GM18873 (cell line): ENCODE measurements at regions not wholly inside any gene's neighbourhood (a gene's known extent, or its start where the extent isn't known, plus 50 kb on each side); places are given as distances from the start of the nearest gene placed in this dataset.
"Not testable (repeated sequence)": the region's sequence is repeated elsewhere in the genome, so short reads cannot be mapped to it uniquely, and the experiment has no call there.

Experiments
- ATAC-seq: cut with Tn5 transposase; IDR thresholded peaks from one replicate; pipeline ENCODE4 v1.9.1; 2021; ENCODE audit warnings: mild to moderate bottlenecking, moderate library complexity, moderate number of reproducible peaks; ENCODE audit not compliant: unreplicated experiment, low FRiP score

DNA sequence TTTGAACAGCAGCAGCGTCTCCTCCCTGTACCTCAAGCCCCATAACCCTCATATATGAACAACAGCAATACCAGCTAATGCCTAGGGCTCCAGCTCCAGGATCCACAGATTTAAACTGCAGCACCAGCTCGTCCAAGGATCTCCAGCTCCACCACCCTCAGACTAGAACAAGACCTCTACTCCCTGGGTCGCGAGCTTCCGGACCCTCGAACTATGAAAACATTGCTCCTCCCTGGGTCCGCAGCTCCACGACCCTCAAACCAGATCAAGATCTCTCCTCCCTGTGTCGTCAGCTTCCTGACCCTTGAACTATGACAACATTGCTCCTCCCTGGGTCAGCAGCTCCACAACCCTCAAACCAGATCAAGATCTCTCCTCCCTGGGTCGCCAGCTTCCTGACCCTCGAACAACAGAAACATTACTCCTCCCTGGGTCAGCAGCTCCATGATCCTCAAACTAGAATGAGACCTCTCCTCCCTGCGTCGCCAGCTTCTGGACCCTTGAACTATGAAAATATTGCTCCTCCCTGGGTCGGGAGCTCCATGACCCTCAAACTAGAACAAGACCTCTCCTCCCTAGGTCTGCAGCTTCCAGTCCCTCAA, 339.0 kb upstream of the SULF2 start:
- no peak for ATAC-seq

DNA sequence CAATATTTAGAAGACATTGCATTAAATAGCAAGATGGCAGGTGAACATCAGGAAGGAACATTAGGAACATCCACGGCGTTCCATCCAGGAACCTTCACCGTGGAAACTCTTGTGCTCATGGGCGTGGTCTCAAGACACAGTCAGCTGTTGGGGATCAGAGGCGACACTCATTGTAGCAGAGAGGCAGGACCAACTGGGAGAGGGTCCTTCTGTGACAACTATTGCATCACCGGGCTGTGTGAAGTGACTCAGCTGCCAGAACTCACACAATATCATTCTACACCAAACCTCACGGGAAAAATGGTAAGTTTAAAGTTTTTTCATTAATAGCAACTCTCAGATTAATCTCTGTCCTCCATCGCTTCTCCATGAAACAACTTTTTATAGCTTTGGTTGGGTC, 334.8 kb upstream of the SULF2 start:
- no peak for ATAC-seq

DNA sequence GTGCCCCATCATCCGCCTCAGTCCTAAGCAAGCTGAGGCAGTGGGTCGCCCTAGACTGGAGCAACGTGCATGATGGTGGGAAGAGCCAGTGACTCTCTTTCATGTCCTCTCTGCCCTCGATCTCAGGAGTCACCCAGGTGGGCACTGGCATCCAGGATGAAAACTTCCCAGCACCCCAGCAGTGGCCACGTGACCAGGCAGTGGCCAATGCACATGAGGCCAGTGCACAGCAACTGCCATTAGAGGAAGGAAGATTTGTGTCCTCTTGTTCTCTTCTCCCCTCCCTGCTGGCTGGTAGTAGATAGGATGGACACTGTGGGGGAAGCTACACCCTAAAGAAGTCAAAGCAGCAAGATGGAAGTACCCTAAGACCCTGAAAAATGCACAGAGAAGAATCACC, 334.1 kb upstream of the SULF2 start:
- not testable (repeated sequence) for ATAC-seq

DNA sequence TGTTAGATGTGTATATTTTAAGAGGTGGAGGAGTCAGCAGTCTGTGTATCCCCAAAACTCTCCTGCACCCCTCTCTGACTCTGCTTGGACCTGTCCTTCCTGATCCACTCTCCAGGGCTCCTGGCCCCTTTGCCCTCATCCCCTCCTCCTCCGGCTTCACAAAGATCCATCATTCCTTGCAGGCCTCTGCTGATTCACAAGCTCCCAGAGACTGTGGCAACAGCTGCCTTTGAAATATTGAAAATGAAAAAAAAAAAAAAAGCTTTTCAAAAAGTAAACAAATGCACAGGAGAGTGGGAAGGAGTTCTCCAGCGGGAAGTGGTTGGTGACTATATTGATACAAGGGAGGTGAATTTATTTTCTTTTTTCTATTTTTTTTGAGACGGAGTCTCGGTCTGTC, 330.2 kb upstream of the SULF2 start:
- ATAC-seq: no peak

DNA sequence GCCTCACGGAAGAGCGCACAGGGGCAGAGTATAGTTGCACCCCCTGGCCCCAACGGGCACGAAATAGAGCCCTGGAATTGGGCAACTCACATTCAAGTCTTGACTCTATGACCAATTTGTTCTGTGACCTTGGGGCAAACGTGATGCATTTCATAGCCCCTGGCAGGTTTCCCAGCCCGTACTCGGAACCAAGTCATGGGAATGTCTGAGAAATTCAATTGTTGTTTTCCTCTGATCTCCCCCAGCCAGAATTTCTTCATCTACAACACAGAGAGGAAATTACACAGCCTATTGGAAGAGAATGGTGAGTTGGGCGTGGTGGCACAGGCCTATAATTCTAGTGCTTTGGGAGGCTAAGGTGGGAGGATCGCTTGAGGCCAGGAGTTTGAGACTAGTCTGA, 322.3 kb upstream of the SULF2 start:
- no peak for ATAC-seq

DNA sequence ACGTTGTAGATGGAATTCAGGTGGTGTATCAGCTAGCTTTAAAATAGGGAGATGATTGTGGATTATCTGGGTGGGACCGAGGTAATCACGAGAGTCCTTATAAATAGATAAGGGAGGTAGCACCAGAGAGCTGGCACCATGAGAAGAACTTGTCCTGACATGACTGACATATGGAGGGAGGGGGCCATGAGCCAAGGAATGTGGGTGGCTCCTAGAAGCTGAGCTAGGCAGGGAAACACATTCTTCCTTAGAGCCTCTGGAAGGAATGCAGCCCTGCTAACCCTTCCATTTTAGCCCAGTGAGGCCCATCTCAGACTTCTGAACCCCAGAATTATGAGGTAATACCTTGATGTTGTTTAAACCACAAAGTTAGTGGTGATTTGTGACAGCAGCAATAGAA, 321.1 kb upstream of the SULF2 start:
- ATAC-seq: no peak

DNA sequence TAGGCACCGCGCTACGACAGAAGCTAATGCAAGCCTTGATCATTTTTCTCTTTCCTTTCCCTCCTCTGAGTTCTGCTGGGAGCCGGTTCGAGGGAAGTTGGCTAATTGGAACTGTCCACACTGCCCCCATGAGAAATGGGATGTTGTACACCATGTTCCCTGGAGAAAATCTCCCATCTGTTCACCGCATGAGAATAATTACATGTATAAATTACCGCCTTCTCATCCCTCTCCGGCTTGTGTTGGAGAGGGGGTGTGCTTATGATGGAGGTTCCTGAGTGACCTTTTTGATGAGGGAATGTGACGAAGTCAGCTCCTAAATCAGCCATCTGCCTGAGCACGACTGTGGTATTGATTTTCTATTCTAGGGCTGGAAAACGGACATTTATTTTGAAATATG, 320.2 kb upstream of the SULF2 start:
- ATAC-seq: no peak

DNA sequence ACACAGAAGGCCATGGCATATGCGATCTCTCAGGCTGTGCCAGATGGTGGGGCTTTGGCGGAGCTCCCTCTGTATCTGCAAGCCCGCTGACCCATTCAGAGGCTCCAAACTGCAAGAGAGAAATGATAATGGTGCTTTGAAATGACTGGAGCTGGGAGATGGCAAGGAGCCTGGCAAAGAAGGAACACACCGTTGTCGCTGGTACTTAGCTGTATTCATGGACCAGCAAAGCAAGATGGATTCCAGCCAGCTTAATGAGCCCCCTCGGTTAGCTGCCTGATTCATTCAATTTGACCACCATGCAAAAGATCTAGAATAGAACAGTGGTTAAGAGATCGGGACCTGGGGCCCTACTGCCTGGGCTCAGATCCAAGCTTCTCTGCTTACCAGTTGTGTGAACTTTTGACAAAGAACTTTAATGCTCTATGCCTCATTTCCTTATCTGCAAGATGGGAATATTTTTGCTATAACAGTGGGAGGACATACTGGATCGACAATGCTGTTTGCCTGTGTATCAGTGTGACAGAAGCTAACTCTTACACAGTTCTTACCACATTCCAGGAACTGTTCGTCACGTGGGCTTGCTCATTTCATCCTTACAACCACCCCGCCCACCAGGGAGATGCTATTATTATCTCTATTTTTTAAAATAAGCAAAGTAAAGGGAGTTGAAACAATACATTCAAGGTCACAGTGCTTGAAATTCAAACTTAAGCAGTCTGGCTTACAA, 317.8 kb upstream of the SULF2 start:
- ATAC-seq: no peak

DNA sequence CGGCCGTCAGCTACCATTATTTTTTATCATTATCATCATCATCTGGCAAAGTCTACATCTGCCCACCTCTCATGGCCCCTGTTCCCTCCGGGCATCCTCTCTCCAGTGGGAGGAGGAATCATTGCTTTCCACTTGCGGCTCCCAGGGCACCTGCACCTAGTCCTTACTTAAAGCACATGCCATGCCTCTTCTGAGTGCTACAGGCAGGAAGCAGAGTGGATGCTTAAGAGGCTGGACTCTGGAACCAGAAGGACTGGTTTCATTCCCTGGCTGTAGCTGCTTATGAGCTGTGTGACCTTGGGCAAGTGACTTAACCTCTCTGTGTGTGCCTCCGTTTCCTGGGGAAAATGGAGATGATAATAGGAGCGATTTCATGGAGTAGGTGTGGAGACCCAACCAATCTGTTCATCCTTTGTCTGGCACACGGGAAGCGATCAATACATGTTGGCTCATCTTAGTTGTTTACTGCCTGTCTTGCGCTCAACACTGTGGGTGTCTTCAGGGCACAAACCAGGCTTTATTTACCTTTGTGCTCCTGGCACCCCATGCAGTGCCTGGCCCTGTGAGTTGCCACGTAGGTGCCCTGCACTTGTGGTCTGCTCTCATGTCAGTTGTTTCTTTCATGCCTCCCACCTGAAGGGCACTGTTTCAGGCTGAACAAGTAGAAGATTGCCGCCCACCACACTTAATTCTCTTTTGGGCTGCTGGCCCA, 317.0 kb upstream of the SULF2 start:
- no peak for ATAC-seq

DNA sequence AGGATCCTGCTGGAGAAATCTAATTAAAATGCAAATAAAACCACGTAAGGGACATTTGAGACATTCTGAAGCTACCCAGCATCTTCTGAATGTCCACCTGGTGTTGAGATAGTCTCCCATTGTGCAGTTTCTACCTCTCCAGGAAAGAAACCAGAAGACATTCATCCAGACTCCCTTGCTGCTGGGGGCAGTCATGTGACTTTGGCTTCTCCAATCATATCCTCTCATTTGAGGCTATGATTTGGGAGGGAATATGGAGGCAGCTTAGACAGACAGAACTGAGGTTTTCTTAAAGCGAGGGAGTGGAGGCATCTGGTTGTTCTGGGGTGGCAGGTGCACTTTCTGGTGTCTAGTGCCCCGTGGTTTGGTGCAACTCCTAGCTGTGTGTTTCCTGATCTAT, 315.2 kb upstream of the SULF2 start:
- no peak for ATAC-seq

DNA sequence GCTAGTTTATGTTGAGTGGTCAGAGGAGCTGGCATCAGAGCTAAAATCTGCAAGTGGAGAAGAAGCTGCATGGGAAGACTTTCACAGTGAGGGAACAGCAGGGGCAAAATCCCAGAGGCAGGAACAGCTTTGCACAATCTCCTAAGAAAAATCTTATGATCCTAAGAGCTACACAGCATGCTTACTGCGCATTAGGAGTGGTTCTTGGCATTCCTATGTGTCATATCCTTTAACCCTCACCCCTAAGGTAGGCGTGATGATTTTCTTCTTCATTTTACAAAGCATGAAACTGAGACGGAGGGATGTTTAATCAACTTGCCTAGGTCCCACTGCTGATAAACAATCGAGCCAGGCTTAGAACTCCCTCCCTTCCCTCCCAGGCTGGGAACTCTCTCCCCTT, 313.6 kb upstream of the SULF2 start:
- ATAC-seq: no peak

DNA sequence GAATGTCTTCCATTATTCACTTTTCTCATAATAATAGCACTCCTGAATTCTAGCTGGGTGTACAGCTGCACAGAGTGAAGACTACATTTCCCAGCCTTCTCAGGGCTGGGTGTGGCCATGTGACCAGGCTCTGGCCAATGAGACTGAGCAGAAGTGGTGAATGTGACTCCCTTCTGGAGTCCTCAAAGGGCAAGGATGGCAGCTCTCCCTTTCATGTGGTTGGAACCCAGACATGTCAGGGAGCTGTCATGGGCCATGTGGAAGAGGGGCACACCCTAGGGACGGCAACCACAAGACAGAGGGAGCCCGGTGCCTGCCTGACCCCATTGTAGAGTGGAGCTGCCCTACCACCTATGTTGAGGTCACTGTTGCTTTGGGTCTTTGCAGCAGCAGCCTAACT, 312.8 kb upstream of the SULF2 start:
- no peak for ATAC-seq

DNA sequence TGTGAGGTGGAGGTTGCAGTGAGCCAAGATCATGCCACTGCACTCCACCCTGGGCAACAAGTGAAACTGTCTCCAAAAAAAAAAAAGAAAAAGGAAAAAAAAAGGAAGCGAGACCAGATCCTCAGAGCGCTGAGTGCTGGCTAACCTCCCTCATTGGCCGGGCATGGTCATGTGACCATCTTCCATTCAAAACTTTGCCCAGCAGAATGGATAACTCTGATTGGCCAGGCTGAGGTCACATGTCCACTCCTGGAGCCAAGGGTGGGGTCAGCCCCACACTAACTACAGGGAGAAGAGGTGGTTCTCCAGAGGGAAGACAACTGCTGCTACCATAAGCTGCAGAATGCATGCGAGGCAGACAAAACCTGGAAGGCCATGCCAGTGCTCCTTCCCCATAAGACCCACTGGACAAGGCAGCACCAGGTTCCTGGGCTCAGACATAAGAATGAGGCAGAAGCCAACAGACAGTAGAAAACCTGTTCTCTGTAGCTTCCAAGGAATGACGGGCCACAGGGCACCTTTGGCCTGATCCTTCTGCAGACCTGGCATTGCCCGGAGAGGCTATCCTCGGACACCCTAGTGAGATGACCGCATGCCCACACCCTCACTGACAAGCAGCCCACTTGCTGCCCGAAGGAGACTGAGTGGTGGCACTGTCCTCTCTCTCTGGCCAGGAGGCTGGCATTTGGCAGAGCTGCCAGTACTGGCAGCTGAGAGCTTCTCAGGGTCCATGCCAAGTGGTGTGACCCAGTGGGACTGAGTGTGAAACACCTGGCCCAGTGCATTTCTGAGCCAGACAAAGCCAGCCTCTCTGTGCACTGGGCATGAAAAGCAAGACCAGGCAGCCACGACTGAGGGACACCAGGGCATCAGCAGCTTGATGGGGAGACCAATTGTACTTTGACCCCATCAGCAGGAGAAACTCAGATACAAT, 311.9 kb upstream of the SULF2 start:
- no peak for ATAC-seq

DNA sequence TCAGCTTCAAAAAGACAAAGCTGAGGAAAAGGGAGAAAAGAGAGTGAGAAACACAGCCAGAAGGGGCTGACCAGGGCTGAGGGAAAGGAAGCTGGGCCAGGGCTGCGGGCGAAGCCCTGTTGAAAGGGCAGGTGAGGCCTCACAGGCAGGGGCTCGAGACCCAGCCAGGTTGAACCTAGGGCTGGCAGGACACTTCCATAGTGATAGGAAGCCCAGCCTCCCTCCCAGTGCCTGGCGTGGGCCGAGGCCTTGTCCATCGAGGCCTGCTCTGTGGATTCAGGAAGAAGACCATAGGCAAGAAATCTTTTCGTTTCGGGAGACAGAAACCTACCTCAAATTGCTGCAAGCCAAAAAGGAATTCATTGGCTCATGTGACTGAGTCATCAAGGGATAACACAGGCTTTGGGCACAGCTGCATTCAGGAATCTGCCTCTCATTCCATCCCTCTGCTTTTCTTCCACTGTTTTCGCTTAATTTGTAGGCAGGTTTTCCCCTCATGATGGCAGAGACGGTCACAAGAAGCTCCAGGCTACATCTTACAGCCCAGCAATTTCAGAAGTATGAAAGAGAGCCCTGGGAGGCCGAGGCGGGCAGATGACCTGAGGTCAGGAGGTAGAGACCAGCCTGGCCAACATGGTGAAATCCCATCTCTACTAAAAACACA, 311.1 kb upstream of the SULF2 start:
- no peak for ATAC-seq

DNA sequence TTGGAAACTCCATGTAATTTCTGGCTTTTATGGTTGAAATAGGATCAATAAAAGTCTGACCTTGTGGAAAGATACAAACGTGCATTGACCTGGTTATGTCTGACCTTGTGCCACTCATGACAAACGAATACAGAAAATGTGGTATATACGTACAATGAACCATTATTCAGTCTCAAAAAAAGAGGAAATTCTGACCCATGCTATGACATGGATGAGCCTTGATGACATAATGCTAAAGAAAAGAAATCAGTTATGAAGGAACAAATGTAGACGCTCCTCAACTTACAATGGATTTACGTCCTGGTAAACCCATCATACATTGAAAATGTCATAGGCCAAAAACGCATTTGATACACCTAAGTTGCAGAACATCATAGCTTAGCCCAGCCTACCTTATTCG, 309.7 kb upstream of the SULF2 start:
- ATAC-seq: no peak

DNA sequence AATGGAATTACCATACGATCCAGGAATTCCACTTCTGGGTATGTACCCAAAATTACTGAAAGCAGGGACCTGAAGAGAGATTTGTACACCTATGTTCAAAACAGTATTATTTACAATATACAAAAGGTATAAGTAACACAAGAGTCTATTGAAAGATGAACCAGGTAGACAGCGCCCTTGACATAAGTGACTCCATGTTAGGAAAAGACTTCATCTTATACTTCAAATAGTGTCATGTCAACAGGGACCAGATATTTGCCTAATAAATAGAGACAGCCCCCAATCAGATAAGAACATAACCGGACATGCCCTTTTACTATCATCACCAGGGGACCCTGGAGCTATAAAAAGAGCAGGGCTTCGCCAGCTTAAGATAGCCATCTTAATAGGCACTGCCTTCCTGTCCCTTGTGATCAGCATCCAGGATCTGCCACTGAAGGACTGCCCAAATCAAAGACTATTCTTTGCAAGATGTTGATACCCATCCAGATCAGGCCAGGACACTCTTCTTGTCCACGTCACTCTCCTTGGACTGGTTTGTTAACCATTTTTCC, 309.0 kb upstream of the SULF2 start:
- ATAC-seq: no peak

DNA sequence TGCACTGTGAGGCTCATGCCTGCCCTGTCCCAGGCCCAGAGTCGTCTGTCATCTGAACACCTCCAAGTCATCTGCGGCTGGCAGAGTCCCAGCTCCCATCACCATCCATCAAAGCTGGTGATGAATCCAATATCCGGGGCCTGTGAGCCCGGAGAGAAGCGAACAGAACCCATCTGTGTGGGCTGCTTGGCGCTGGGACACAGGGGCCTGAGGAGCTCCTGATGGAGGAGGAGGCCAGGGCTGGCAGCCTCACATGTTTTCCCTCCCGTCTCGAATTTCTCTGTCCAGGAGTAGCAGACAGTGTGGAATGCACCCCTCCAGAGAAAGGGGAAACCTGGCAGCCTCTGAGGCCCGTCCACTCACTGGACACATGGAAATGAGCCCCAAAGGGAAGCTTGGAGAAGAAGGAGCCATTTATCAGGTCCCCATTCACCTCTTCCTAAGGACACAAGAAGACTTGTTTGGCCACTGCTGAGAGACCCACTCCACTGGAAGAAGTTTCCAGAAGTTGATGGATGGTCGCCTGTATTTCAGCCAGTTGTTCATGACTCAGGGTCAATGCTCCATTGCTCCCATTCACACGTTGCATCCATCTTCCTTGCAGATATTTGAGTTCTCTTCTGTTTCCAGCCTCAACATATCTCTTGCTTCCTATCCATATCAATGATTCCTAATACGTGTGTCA, 307.5 kb upstream of the SULF2 start:
- ATAC-seq: no peak

DNA sequence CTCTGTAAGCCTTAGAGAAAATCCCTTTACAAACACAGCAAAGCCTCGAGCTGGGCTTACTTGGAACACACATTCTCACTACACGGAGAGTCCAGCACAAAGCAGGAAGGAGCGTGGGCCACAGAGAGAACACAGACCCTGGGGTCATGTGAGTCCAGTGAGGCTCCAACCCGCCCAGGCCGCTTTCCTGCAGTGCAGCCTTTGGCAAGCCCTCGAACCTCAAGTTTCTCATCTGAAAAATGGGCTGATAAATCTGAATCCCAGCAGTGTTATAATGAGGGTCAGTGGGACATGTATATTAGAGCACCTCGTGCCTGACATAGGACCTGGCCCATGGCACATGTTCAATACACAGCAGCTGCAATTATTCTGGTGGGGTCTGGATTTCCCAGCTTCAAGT, 305.5 kb upstream of the SULF2 start:
- ATAC-seq: no peak

DNA sequence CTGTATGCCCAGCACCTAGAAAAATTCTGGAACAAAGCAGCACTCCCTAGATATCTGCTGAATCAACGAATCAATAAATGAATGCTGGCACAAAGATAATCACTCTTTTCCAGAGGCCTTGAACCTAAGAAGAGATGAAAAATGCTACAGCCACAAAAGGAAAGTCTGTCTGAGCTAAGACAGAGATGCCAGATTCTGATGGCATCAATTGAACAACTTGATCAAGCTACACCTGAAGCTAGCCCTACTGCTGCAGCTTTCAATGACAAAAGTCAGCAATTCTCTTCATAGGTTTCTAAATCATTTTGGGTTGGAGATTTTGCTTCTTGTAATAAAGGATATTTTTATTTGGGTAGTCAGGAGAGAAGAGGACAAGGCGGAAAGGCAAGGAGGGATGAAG, 305.0 kb upstream of the SULF2 start:
- no peak for ATAC-seq
